ENCODE measurements at regions not wholly inside any gene's neighbourhood (a gene's known extent, or its start where the extent isn't known, plus 50 kb on each side); places are given as distances from the start of the nearest gene placed in this dataset.
"Not testable (repeated sequence)": the region's sequence is repeated elsewhere in the genome, so short reads cannot be mapped to it uniquely, and the experiment has no call there.

DNA sequence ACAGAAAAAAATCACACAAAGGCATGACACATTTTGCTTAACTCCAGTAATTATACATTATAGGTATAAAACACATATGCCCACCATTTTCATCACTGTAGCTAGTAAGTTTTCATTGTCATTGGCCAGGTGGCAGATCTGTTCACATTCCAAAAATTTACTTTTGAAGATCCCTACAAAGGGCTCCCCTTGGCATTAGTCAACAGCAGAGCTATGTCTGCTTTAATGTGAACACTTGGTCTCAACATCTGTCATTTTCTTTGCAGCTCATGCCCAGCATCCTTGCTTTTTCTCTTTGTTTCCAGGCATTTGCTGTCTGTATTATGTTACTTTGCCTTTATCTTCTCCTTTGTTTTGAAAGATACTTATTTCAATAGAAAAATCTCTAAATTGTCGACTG, 519.1 kb upstream of the FOXG1 start:
- FAIRE-seq (no peak), DNase-seq (ENCODE audit: insufficient read length, low spot score) (no peak)
- TF ChIP-seq POLR2A (IDR thresholded peaks at IDR 0.05; ENCODE audit: low read depth, low read length), result no peak

DNA sequence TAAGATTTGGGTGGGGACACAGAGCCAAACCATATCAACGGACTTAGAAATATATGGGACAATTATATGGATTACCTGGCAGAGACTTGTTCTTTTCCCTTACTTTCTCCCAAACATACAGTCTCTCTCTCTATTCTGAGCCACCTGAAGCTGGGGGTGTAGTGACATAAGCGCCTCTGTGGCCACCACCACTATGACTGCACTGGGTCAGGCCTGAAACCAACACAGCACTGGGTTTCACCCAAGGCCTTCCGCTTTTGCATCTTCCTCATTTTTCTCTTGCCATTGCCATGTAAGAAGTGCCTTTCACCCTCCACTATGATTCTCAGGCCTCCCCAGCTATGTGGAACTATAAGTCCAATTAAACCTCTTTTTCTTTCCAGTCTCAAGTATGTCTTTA, 514.5 kb upstream of the FOXG1 start:
- DNase-seq (ENCODE audit: insufficient read length, low spot score); FAIRE-seq: not testable (repeated sequence)

GRCh38 chr14:28254768-28255167, 511.8 kb upstream of the FOXG1 start:
- TF ChIP-seq POLR2A (IDR thresholded peaks at IDR 0.05; ENCODE audit: low read depth, low read length), result no peak
- FAIRE-seq, result no peak
- no peak for DNase-seq (ENCODE audit: insufficient read length, low spot score)

DNA sequence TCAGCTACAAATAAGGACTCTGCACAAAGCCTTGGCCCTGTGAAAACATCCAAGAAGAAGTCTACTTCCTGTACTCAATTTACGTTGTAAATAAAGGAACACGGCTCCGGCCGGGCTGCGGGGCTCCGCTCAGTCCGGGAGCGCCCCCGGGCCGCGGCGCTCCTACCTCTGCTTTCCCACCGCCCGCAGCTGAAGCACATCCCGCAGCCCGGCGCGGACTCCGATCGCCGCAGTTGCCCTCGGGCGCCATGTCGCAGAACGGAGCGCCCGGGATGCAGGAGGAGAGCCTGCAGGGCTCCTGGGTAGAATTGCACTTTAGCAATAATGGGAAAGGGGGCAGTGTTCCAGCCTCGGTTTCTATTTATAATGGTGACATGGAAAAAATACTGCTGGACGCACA, 502.3 kb upstream of the FOXG1 start:
- FAIRE-seq, result no peak
- TF ChIP-seq POLR2A (IDR thresholded peaks at IDR 0.05; ENCODE audit: low read depth, low read length), result no peak
- DNase-seq (ENCODE audit: insufficient read length, low spot score), result no peak

- DNase-seq (ENCODE audit: insufficient read length, low spot score) (no peak), FAIRE-seq (no peak)
- no peak for TF ChIP-seq POLR2A (IDR thresholded peaks at IDR 0.05; ENCODE audit: low read depth, low read length)
These were observed 494.3 kb upstream of the FOXG1 start for GRCh38 chr14:28272270-28272669.

- FAIRE-seq (no peak), DNase-seq (ENCODE audit: insufficient read length, low spot score) (no peak)
- no peak for TF ChIP-seq POLR2A (IDR thresholded peaks at IDR 0.05; ENCODE audit: low read depth, low read length)
These were observed 486.1 kb upstream of the FOXG1 start for GRCh38 chr14:28280530-28280929.

- no peak for DNase-seq (ENCODE audit: insufficient read length, low spot score)
- no peak for TF ChIP-seq POLR2A (IDR thresholded peaks at IDR 0.05; ENCODE audit: low read depth, low read length)
- FAIRE-seq, result no peak
These were observed 485.5 kb upstream of the FOXG1 start for GRCh38 chr14:28280997-28281598.

GRCh38 chr14:28284546-28285300, 481.9 kb upstream of the FOXG1 start:
- TF ChIP-seq POLR2A (IDR thresholded peaks at IDR 0.05; ENCODE audit: low read depth, low read length), result no peak
- DNase-seq (ENCODE audit: insufficient read length, low spot score) (no peak), FAIRE-seq (no peak)

GRCh38 chr14:28294834-28295440, 471.6 kb upstream of the FOXG1 start:
- no peak for FAIRE-seq
- DNase-seq (ENCODE audit: insufficient read length, low spot score), result no peak
- no peak for TF ChIP-seq POLR2A (IDR thresholded peaks at IDR 0.05; ENCODE audit: low read depth, low read length)

DNA sequence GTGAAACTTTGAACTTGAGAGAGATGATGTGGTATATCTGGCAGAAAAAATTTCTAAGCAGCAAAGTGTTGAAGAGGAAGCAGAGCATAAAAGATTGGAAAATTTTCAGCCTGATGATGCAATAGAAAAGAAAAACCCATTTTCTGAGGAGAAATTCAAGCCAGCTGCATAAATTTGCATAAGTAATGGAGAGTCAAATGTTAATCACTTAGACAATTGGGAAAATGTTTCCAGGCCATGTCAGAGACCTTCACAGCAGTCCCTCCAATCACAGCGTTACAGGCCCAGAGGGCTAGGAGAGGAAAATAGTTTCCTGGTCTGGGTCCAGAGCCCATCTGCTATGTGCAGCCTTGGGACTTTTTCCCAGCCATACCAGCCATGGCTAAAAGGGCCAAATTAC, 469.0 kb upstream of the FOXG1 start:
- no peak for TF ChIP-seq POLR2A (IDR thresholded peaks at IDR 0.05; ENCODE audit: low read depth, low read length)
- FAIRE-seq (no peak), DNase-seq (ENCODE audit: insufficient read length, low spot score) (no peak)

- TF ChIP-seq POLR2A (IDR thresholded peaks at IDR 0.05; ENCODE audit: low read depth, low read length), result no peak
- FAIRE-seq, result no peak
- no peak for DNase-seq (ENCODE audit: insufficient read length, low spot score)
These were observed 468.4 kb upstream of the FOXG1 start for GRCh38 chr14:28298156-28298555.

- no peak for DNase-seq (ENCODE audit: insufficient read length, low spot score)
These were observed 467.4 kb upstream of the FOXG1 start for GRCh38 chr14:28299227-28299626.

DNA sequence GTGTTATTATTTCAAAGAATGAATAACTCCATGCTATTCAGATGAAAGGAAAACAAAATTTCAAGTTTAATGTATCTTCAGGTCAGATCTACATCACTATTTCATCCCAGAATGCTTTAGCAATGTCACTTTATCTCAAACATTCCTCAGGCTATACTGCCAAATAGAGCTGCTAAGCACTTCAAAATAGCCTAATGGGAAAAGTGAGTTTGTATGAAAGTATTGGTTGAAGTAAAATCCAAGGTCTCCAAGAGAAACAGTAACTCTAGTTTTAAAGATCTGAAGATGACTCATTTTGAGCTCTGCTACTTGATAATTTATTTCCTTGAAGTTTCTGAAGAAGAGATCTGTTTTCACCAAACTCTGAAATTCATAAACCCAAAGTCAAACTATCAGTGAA, 466.2 kb upstream of the FOXG1 start:
- FAIRE-seq (no peak), DNase-seq (ENCODE audit: insufficient read length, low spot score) (no peak)
- TF ChIP-seq POLR2A (IDR thresholded peaks at IDR 0.05; ENCODE audit: low read depth, low read length), result no peak

More at GRCh38 chr14:28299227-28299626, 467.4 kb upstream of the FOXG1 start:
- FAIRE-seq, result no peak
- no peak for TF ChIP-seq POLR2A (IDR thresholded peaks at IDR 0.05; ENCODE audit: low read depth, low read length)

DNA sequence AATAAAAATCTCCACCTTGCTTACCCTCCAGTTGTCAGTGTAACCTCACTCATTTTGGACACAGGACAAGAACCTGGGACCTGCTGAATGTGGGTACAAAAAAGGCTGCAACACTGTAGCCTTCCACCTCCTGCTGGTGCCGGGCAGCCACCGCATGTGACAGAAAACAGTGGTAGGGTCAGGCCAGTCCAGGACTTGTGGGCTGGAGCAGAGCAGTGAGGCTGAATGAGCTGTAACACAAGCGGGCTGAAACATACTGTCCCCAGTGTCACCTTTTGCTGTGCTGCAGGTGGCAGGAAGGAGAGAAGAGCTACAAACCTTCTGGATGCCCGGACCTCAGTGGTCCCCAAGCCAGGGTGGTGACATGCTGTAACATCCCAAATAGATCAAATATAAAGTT, 465.4 kb upstream of the FOXG1 start:
- TF ChIP-seq POLR2A (IDR thresholded peaks at IDR 0.05; ENCODE audit: low read depth, low read length), result no peak
- FAIRE-seq, result no peak
- DNase-seq (ENCODE audit: insufficient read length, low spot score), result no peak

DNA sequence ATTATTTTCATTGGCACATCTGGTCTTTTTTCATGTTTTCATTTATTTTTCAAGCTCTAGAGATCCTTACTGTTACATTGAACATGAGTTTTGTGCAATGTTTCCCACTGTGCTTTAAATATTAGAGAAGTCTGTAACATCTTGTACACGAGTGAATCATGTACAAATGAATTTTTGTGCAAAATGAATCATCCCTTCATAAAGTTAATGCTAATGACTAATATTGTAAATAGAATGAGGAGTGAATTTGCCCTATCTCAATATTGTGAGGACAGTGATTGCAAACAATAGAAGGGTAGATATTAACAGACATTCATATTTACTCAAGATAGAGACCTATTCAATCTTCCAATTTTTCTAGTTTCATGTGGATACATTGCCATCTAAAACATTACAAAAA, 463.3 kb upstream of the FOXG1 start:
- DNase-seq (ENCODE audit: insufficient read length, low spot score) (no peak), FAIRE-seq (no peak)
- no peak for TF ChIP-seq POLR2A (IDR thresholded peaks at IDR 0.05; ENCODE audit: low read depth, low read length)

Data from H54 (cell line).